CD4-positive, alpha-beta T cell (primary cell): ENCODE measurements at regions not wholly inside any gene's neighbourhood (a gene's known extent, or its start where the extent isn't known, plus 50 kb on each side); places are given as distances from the start of the nearest gene placed in this dataset.

ENCODE experiments used
- ATAC-seq: fragments of 200-7000 bp; cut with Tn5 transposase; one replicate; pipeline ENCODE4 v1.10.0; 2022; ENCODE audit warnings: mild to moderate bottlenecking; ENCODE audit not compliant: poor library complexity
- CTCF ChIA-PET: fragments of 350-600 bp; sonication (Branson Sonifier 250); formaldehyde crosslinking; loops from one replicate; lab custom pipeline; 2021; ENCODE audit warnings: antibody characterized with exemption, inconsistent platforms; lab: Charles Lee
- POLR2A ChIA-PET: fragments of 350-600 bp; sonication (Branson Sonifier 250); formaldehyde crosslinking; loops from one replicate; lab custom pipeline; 2021; ENCODE audit warnings: antibody characterized with exemption, inconsistent platforms; lab: Charles Lee
- DNase-seq, 14 experiments: peaks; one replicate each; pipeline ENCODE4 v3.0.0-alpha.2; 2013 to 2020; ENCODE audit warnings: mixed read lengths in 2 of 14
- H3K27ac ChIP-seq, 2 donors: one replicate each; pipeline versions ENCODE4 v1.5.1 to v1.7.0; 2013; ENCODE audit warnings: low read length in 2 of 2, low read depth in 1 of 2, mild to moderate bottlenecking in 1 of 2
- H3K27me3 ChIP-seq, 2 experiments: 1 replicate in 1 of 2; 2 replicates in 1 of 2; pipeline versions ENCODE4 v1.6.1 to v1.7.0; 2013; ENCODE audit warnings: low read length in 2 of 2, control low read depth in 1 of 2, mild to moderate bottlenecking in 1 of 2, moderate library complexity in 1 of 2; ENCODE audit not compliant: insufficient read depth in 2 of 2, control insufficient read depth in 1 of 2
- H3K36me3 ChIP-seq: one replicate; pipeline ENCODE4 v1.6.1; 2013; ENCODE audit warnings: low read length, control low read depth; ENCODE audit not compliant: insufficient read depth
- H3K4me1 ChIP-seq: one replicate; pipeline ENCODE4 v1.6.1; 2013; ENCODE audit warnings: low read length, control low read depth; ENCODE audit not compliant: insufficient read depth
- H3K4me3 ChIP-seq: one replicate; pipeline ENCODE4 v1.5.1; 2013; ENCODE audit warnings: mild to moderate bottlenecking, low read length, moderate library complexity
- H3K9me3 ChIP-seq, 2 experiments: 1 replicate in 1 of 2; 2 replicates in 1 of 2; pipeline versions ENCODE4 v1.6.1 to v1.7.0; 2013; ENCODE audit warnings: low read length in 2 of 2, mild to moderate bottlenecking in 2 of 2, control low read depth in 1 of 2, moderate library complexity in 1 of 2; ENCODE audit not compliant: control insufficient read depth in 1 of 2, insufficient read depth in 1 of 2
- H3K27ac Mint-ChIP-seq: one replicate; pipeline ENCODE4 v1.8.0; 2020; ENCODE audit warnings: mixed read lengths
- H3K27me3 Mint-ChIP-seq: one replicate; pipeline ENCODE4 v1.8.0; 2021; ENCODE audit warnings: mixed read lengths
- H3K36me3 Mint-ChIP-seq: one replicate; pipeline ENCODE4 v1.8.0; 2021; ENCODE audit warnings: low read depth, mixed read lengths
- H3K4me1 Mint-ChIP-seq: one replicate; pipeline ENCODE4 v1.8.0; 2021; ENCODE audit warnings: low read depth, mixed read lengths
- H3K4me3 Mint-ChIP-seq: one replicate; pipeline ENCODE4 v1.8.0; 2020; ENCODE audit warnings: mild to moderate bottlenecking, mixed read lengths
- H3K9me3 Mint-ChIP-seq: one replicate; pipeline ENCODE4 v1.8.0; 2020; ENCODE audit warnings: mixed read lengths
- intact Hi-C, 2 experiments: fragments of 100-400 bp; cut with DNase I in 1 of 2; cut with micrococcal nuclease in 1 of 2; formaldehyde crosslinking; loops; one replicate each; pipeline versions ENCODE4 v1.15.1 to v1.9.0; 2023 to 2025; cut with DNase I, micrococcal nuclease
- TF ChIP-seq, protein P1 (sequence below): fragments of 200-600 bp; IDR thresholded peaks from one replicate; pipeline ENCODE4 v1.8.0; 2022; ENCODE audit warnings: antibody characterized with exemption, mild to moderate bottlenecking

DNA sequence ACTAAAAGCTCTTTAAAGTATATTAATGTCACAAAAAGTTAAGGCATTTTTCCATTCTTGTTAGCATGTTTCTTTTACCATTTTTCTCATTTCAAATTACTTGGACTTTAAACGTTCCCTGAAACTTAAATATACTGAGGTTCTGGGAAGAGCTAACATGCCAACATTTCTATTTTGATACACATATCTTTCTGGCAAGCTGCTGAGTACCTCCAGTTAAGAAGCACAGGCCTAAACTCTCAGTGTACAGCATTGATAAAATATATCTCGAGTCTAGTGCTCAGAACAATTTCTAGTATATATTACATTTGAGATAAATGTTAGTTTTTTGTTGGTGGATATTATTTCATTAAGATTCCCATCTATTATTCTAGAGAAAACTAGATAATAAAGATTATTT is 612.9 kb upstream of the KCND2 start:
- no peaks in the 10 kb centered on the region for H3K27me3 ChIP-seq
- intact Hi-C loops, result no loop called here
- H3K9me3 ChIP-seq, result peaks cover 0 to 3% of the 10 kb centered on the region in 2 experiments
- Mint-ChIP-seq H3K36me3 (no peaks in the 10 kb centered on the region), H3K9me3 (peaks cover 13% of the 10 kb centered on the region), H3K27me3 (no peaks in the 10 kb centered on the region), H3K27ac (no peak overlapping the region), H3K4me3 (no peak overlapping the region), H3K4me1 (no peaks in the 10 kb centered on the region)
- ChIA-PET POLR2A (no interaction called here), CTCF (no interaction called here)
- no peaks in the 10 kb centered on the region for H3K4me1 ChIP-seq
- no peak overlapping the region for H3K4me3 ChIP-seq
- no peak for ATAC-seq
- DNase-seq, result no peak
- no peak overlapping the region for H3K27ac ChIP-seq
- no peaks in the 10 kb centered on the region for H3K36me3 ChIP-seq
- TF ChIP-seq, protein P1, sequence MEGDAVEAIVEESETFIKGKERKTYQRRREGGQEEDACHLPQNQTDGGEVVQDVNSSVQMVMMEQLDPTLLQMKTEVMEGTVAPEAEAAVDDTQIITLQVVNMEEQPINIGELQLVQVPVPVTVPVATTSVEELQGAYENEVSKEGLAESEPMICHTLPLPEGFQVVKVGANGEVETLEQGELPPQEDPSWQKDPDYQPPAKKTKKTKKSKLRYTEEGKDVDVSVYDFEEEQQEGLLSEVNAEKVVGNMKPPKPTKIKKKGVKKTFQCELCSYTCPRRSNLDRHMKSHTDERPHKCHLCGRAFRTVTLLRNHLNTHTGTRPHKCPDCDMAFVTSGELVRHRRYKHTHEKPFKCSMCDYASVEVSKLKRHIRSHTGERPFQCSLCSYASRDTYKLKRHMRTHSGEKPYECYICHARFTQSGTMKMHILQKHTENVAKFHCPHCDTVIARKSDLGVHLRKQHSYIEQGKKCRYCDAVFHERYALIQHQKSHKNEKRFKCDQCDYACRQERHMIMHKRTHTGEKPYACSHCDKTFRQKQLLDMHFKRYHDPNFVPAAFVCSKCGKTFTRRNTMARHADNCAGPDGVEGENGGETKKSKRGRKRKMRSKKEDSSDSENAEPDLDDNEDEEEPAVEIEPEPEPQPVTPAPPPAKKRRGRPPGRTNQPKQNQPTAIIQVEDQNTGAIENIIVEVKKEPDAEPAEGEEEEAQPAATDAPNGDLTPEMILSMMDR, result no peak

DNA sequence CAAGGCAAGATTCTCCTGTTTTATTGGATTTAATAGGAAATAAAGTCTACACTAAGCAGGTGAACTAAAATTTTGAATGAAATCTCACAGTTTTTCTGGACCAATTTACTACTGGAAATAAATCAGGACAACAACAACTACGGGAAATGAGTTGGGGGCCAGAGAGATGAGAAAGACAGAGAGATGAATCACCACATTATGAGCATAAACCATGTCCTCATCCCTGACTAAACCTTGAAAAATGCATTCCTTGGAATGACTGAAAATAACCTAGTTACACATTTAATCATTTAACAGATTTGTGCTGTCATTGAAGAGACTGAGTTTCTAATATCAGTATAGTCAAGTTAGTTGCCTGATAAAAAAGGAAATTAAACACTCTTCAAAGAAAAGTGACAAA is 608.4 kb upstream of the KCND2 start:
- TF ChIP-seq, protein P1, result no peak
- Mint-ChIP-seq H3K27me3 (no peaks in the 10 kb centered on the region), H3K36me3 (no peaks in the 10 kb centered on the region), H3K9me3 (peaks cover 12% of the 10 kb centered on the region), H3K4me1 (no peaks in the 10 kb centered on the region), H3K27ac (no peak overlapping the region), H3K4me3 (no peak overlapping the region)
- CTCF ChIA-PET, result no interaction called here
- H3K27ac ChIP-seq, result no peak overlapping the region
- POLR2A ChIA-PET, result no interaction called here
- DNase-seq (no peak), ATAC-seq (no peak)
- no peak overlapping the region for H3K4me3 ChIP-seq
- intact Hi-C loops, result no loop called here
- H3K4me1 ChIP-seq, result no peaks in the 10 kb centered on the region
- H3K27me3 ChIP-seq, result no peaks in the 10 kb centered on the region
- H3K9me3 ChIP-seq, result peaks cover 0 to 3% of the 10 kb centered on the region in 2 experiments
- H3K36me3 ChIP-seq, result no peaks in the 10 kb centered on the region

- Mint-ChIP-seq H3K27me3 (no peaks in the 10 kb centered on the region), H3K4me1 (no peaks in the 10 kb centered on the region), H3K9me3 (peaks cover 12% of the 10 kb centered on the region), H3K36me3 (no peaks in the 10 kb centered on the region), H3K27ac (no peak overlapping the region), H3K4me3 (no peak overlapping the region)
- peaks cover 0 to 3% of the 10 kb centered on the region in 2 experiments for H3K9me3 ChIP-seq
- intact Hi-C loops, result no loop called here
- CTCF ChIA-PET, result no interaction called here
- ATAC-seq (no peak), DNase-seq (no peak)
- H3K4me3 ChIP-seq, result no peak overlapping the region
- H3K27ac ChIP-seq, result no peak overlapping the region
- H3K36me3 ChIP-seq, result no peaks in the 10 kb centered on the region
- TF ChIP-seq, protein P1, result no peak
- no peaks in the 10 kb centered on the region for H3K4me1 ChIP-seq
- H3K27me3 ChIP-seq, result no peaks in the 10 kb centered on the region
- POLR2A ChIA-PET, result no interaction called here
Measured at GRCh38 chr7:119665796-119666195, 607.2 kb upstream of the KCND2 start.
